Occipital lobe (tissue), 1 donor: ENCODE measurements at regions not wholly inside any gene's neighbourhood (a gene's known extent, or its start where the extent isn't known, plus 50 kb on each side); places are given as distances from the start of the nearest gene placed in this dataset.
"Not testable (repeated sequence)": the region's sequence is repeated elsewhere in the genome, so short reads cannot be mapped to it uniquely, and the experiment has no call there.

Source experiments
- DNase-seq: peaks from one replicate; lab custom pipeline; 2025; lab: John Stamatoyannopoulos, UW

DNA sequence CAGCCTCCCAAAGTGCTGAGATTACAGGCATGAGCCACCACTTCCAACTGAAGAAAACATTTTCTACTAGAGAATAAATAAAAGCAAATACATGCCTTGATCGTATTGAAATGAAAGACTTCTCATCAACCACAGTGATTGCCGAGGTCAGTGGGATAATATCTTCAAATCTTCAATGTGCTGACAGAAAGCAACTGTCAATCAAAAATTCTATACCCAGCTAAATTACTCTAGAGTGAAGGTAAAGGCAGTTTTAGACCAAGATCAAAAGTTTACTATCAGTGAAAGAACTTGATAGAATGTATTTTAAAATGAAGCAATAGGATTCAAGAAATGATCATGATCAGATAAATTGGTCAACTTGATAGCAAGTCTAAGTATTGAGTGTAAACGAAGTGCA, 130.6 kb downstream of the BRD1 start:
- no peak for DNase-seq

DNA sequence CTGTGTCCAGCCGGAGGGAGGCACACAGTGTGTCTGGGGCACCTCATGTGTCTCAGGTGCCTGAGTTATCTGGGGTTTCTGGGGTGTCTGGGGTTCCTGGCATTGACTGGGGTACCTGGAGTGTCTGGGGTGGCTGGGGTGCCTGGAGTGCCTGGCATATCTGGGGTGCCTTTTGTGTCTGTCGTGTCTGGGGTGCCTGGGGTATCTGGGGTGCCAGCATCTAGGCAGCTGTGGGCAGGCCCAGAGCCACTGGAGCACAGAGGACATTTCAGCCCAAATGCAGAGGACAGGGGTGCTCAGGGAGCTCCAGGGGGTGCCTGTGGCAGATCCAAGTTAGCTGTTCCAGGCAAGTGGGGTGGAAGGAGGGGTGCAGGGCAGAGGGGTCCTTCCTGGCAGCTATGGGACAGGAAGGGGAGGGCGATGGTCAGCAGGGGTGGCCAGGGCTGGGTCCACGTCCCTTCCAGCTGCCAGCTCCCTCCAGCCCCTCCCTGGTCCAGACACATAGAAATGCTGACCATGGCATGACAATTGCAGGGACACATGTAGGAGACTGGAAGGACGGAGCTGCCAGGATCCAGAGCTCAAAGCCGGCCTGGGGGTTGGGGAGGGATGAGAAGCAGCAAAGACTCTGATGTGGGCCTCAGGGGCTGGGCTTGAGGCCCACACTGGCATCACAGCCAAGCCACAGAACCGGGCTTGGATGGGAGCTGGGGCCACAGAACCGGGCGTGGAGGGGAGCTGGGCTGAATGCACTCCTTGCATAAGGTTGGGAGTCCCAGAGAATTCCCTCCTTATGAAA, 133.0 kb downstream of the BRD1 start:
- DNase-seq = no peak

DNA sequence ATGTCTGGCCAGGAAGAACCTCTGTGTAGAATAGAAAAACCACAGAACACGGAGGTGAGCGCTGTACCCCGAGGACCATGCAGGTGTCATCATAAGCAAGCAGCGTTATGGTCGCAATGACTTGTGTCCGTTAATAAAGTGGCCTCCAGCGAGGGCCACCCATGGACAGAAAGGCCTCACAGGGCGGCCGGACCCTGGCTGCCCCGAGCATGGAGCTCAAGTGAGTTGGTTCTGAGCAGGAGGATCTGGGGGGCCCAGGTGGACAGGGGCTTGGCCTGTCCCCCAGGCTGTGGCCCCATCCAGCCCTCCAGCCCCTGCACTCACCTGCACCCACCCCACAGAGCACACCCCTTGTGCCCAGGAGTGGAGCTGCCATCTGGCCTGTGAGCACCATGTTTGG, 133.8 kb downstream of the BRD1 start:
- DNase-seq = no peak

DNA sequence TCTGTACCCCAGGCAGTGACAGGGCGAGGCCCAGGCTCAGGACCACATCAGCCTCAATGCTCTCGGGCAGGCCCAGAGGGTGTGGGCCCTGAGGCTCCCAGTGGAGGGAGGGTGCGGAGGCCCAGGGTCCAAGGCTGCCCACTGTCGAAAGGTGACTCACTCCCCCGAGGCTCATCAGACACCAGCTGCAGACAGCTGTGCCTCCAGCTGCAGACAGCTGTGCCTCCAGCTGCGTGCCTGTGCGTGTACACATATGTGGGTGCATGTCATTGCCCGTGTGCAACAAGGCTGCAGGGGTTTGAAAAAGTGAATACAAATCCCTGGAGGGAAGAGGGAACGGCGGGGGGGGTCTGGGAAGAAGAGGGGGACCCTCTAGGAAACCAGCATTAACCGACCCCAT, 134.3 kb downstream of the BRD1 start:
- DNase-seq = no peak

DNA sequence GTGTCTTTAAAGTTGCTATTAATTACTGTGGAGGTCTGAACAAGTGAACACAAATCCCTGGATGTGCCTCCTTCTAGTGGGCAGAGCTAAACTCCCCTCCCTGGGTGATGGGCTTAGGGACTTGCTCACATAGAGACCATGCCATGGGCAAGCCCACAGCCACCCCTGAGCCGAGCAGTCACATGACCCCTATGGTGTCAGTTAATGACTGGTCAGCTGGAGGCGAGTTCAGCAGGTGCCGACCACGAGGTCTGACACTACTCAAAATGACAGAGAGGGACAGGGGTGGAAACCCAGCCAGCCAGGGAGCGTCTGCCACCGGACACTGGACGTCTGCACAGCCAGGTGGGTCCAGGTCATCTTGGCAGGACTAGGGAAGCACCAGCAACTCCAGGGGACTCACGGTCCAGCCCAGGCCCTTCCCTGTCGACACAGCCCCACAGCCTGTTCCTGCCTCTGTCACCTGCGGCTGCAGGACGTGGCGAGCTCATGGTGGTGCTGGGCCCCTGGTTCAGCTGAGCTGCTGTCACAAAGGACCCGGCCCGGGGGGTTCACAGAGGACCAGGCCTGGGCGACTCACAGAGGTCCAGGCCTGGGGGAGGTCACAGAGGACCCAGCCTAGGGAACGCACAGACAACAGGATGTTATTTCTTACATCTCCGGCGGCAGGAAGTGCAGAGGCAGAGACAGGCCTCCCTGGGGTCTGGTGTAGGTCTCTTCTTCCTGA, 135.0 kb downstream of the BRD1 start:
- no peak for DNase-seq

DNA sequence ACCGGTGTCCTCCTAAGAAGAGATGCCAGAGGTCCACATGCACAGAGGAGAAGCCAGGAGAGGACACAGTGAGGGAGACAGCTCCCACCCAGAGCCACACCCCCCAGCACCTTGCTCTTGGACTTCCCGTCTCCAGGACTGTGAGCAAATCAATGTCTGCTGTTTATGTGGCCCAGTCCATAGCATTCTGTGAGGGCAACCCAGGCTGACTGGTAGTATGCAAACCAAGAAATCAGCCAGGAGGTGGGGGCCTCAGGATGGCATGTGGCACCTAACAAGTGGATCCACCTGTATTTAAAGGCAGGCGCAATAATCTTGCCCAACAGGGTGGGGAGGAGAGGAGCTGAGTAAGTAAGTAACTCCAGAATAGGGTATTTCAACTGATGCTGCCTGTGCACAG, 136.4 kb downstream of the BRD1 start:
- DNase-seq = no peak

DNA sequence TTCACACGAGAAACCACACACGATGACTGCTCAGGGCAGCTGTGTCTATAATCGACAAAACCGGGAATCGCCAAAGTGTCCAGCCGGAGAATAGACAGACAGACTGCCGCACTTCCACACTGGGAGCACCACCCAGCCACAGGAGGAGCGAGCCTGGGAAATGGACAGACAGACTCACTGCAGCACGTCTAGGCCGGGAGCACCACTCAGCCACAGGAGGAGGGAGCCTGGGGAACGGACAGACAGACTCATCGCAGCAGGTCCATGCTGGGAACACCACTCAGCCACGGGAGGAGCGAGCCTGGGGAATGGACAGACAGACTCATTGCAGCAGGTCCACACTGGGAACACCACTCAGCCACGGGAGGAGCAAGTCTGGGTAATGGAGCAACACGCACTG, 137.2 kb downstream of the BRD1 start:
- DNase-seq = no peak

DNA sequence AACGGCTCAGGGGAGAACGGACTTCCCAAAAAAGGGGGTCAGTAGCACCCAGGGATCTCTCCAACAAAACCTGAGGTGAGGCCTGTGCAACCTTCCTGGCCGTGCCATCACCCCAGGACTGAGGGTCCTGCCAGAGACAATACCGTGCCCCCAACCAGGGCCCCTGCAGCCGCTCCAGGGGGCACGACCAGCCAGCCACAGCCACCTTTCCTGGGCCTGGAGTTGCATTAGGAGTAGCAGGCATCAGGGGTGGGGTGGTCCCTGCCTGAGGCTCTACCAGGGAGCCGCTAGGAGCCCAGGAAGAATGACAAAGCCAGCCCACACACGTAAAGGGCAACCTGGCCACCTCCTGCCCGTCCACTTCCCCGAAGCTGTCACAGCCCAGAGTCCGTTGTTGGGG, 137.8 kb downstream of the BRD1 start:
- DNase-seq = no peak

DNA sequence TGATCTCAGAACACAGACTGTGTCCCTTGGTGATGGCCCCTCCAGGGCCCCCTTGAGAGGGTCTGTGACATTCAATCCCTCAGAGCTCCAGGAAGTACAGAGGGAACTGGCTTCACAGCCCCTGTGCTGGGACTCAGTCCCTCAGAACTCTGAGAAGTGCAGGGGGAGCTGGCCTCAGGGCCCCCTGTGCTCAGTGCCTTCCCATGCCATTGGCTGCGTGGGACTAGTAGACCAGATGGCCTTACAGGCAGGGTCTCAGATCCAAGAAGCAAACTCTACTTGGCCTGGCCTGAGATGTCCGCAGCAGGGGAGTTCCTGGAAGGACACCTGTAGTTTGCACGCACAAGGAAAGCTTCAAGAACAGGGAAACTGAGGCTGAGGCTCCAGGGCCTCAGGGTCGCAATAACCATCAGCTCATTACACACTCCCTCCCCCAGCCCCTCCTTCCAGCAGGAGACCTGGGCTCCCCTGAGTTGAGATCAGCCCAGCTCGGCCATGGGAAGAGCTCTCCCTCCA, 138.4 kb downstream of the BRD1 start:
- DNase-seq = no peak

DNA sequence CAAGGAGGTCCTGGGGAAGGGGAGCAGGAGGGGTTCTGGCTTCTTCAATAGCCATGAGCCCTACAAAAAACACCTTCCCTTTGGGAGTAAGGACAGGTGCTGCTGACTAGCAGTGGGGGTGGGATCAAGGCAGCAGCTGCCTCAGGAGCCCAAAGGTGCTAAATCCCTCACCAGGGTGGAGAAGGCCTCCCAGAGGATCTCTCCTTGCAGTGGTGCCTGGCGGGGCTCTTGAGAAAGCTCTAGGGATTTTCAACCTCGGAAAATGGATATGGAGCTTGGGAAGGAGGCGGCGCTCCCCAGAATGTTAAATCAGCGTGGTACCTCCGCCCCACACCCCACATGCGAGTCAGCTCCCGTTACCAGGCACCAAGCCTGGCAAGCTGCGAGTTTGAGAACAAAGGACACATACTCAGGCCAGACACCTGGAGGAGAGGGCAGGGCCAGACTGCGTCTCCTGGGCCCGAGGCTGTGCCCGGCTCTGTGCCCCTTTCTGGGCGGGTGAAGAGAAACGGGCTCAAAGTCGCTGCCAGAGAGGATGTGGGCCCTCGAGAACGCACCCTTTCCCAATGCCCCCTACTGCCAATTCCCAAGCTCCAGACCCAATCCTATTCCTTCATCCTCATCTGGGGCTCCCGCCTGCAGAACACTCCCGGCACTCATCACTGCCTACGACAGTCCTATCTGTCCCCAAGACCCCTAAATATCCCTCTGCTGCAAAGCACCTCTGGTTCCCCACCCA, 139.0 kb downstream of the BRD1 start:
- no peak for DNase-seq

DNA sequence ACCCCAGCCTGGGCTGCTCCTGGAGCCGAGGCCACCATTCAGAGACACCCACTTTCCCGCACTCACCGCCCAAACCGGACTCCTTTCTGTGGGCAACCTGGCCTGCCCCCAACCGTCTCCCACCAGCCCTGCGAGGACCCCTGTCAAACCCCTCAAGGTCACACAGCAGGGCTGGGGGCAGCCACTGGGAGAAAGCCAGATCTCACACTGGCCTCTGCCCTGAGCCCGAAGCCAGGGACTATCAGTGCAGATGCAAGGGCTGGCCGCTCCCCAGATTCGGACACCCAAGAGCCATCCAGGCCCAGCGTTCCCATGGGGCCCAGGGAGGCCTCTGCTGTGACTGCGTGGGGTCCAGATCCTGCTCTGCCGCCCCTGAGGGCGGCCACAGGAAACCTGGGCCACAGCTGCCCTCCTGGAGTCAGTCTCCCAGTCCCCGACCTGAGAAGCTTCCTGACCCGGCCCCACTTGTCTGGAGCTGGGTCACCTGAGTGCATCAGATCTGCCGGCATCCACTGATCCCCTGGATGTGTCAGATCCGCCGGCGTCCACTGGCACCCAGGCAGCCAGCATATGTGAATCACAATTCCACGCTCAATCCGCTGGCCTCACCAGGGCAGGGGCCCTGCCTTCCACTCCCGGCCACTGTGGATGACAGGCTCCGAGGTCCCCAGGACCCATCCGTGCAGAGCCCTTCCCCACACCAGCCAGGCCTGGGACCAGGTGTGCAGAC, 139.7 kb downstream of the BRD1 start:
- no peak for DNase-seq

DNA sequence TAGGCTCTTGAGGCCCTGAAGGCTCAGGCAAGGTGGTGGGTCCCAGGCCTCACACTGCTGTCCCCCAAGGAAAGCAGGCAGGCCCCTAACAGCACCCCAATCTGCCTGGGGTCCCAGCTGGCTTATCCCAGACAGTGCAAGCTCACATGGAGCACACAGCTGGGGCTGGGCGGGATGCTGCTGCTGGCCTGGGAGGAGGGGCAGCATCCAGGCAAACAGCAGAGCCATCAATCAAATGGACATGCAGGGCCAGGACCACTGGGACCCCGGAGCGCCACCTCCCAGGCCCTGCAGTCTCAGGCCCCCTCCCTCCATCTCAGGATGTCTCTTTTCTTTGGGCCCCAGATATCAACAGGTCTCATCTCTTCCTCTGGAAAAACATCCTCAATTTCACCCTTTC, 140.3 kb downstream of the BRD1 start:
- no peak for DNase-seq

DNA sequence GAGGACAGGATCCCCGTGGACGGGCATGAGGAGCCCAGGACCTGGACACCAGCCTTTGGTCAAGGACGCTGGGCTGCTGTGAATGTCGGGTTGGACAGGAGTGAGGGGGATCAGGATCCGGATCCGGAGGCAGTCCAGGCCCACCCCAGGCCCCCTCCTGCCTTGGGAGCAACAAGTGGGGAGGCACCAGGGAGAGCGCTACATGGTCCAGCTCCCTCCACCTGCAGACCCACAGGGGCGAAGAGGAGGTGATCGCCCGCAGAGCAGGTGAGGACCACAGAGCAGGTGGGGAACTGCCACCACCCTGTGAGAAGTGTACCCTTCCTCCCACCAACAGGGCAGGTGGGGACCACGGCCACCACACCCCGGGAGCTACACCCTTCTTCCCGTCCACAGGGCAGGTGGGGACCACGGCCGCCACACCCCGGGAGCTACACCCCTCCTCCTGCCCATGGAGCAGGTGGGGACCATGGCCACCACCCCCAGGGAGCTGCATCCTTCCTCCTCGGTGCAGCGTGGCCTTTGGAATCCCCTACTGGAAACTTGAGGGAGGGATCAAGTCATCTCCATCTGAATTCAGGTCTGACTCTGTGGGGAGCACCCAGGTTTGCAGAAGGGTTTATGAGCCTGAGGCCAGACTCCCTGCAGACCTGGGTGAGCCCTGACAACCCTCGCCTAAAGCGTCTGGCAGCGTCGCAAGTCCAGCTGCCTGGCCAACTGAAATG, 141.0 kb downstream of the BRD1 start:
- no peak for DNase-seq

DNA sequence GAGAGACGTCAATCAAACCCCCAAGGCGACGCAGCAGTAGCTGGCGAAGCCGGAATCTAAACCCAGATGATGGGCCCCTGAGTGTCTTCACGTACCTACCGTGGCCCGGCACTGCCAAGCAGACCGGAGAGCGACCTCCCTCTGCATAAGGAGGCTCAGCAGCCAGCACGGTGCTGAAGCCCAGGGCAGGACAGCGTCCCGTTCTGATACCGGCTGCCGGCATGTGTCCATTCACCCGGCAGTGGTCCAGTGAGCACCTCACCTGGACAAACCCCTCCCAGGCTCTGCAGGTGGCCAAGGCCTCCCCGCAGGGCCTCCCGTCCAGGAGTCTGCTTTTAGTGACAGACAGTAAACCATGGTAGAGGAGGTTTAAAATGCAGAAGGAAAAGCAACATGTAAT, 142.0 kb downstream of the BRD1 start:
- DNase-seq = no peak

DNA sequence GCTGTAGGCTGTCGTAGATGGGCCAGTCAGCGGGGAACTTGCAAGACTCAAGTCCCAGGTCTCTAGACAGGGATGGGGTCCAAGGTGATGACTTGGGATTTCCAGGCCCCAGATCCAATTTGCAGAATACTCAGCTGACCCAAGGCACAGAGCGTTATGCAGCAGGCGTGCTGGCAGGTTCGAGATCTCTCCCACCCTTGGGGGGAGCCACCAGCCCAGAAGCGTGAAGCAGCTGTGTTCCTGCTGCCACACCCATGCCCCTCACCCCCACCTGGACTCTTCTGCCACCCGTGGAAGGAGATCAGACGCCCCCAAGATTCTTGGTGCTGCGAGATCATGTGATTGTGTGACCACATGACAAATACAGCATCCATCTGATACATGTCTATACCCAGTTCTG, 142.6 kb downstream of the BRD1 start:
- DNase-seq = no peak

DNA sequence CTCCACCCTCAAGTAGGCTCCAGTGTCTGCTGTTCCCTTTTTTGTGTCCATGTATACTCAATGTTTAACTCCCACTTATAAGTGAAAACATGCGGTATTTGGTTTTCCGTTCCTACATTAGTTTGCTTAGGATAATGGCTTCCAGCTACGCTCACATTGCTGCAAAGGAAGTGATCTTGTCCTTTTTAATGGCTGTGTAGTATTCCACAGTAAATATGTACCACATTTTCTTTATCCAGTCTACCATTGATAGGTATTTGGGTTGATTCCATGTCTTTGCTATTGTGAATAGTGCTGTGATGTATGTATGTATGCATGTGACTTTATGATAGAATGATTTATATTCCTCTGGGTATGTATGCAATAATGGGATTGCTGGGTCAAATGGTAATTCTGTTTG, 144.6 kb downstream of the BRD1 start:
- no peak for DNase-seq

DNA sequence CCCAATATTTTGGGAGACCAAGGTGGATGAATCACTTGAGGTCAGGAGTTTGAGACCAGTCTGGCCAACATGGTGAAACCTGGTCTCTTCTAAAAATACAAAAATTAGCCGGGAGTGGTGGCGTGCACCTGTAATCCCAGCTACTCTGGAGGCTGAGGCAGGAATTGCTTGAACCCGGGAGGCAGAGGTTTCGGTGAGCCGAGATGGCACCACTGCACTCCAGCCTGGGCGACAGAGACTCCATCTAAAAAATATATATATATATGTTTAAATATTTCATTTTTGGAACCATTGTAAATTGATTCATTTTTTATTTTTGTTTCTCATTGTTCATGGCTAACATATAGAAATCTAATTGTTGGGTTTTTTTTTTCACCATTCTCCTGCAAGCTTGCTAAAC, 146.9 kb downstream of the BRD1 start:
- not testable (repeated sequence) for DNase-seq

DNA sequence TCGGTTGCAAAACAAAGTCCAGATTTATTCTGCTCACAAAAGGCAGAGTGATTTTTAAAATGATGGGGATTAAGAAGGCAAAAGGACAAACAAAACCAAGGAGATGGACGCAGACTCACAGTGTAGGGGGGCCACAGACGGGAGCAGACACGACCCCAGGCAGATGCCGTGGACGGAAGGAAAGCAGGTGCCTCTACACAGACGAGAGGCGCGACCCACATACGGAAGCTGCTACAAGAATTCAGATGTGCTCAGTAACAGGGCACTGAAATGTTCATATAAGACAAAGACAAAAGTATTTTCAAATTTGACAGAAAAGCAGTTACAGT, 148.9 kb downstream of the BRD1 start:
- DNase-seq = no peak

DNA sequence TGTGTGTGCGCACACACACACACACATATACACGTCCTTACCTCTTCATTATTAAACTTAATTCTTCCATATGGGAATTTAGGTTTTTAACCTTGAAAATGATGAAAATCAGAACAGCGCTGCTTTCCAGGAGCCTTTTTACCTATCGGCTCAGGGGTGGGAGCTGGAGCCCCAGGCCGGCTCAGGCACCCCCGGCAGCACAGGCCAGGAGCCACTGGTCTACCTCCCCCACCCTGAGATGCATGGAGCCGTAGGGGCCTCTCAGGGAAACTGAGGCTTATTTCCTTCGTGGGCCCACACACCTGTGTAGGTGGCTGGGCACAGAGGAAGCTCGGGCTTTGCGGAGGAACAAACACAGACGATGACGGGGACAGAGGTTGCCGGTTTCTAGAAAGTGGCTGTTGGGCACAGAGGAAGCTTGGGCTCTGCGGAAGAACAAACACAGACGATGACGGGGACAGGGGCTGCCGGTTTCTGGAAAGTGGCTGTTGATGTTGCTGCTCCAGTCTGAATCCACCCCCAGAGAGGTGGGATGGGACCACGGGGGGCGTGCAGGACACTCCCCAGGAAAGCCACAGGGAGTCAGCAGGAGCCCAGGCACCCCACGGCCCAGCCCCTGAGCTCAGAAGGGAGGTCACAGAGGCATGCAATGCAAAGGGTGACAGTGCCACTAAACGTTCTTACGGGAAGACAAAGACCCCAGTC, 149.4 kb downstream of the BRD1 start:
- DNase-seq = no peak

DNA sequence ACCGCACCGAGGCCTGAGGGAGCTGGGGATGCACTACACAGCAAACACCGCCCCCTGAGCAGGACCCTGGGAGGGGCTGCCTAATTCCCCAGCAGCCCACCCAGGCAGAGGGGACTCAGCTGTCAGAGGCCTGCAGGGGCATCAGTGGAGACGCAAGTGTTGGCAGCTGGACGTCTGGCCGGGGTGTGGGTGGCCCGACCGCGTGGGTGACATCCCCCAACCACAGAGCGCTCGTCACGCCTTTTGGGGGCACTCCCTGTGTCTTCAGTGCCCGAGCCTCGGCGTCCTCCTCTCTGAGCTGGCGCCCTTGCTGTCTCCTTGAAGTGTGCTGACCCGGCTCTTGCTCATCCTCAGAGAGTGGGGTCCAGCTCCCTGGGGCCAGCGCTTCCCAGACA, 150.2 kb downstream of the BRD1 start:
- no peak for DNase-seq
